ENCODE measurements at regions not wholly inside any gene's neighbourhood (a gene's known extent, or its start where the extent isn't known, plus 50 kb on each side); places are given as distances from the start of the nearest gene placed in this dataset.

GRCh38 chr1:194045416-194045815, 859.0 kb upstream of the B3GALT2 start:
- ChIA-PET RAD21 (ENCODE audit: unreplicated experiment) (no interaction called here), SMC1A (ENCODE audit: uncharacterized antibody, unreplicated experiment) (interaction anchor here (0.7 to 0.8 kb wide), 2 partner anchors 10 to 15 kb away, joined by 3 to 4 read pairs; no protein-coding TSS in a partner anchor)
- no TSS peak for BruUV-seq (replicated peaks)

More at GRCh38 chr1:194045416-194045815, 859.0 kb upstream of the B3GALT2 start:
- H3K79me2 ChIP-seq (ENCODE audit: control insufficient read depth, insufficient read depth, low read length), result no peaks in the 10 kb centered on the region
- DNase-seq (ENCODE audit: low read depth, low spot score), result no peak
- H3K36me3 ChIP-seq (ENCODE audit: control insufficient read depth in 2 of 2, insufficient read depth in 2 of 2, low read length in 1 of 2), result no peaks in the 10 kb centered on the region
- CTCF ChIA-PET, result no interaction called here
- H3K9me3 ChIP-seq (replicated peaks; ENCODE audit: control insufficient read depth, insufficient read depth, low read length), result no peaks in the 10 kb centered on the region
- no peaks in the 10 kb centered on the region for H3K27me3 ChIP-seq (replicated peaks in 1 of 2; ENCODE audit: control insufficient read depth in 2 of 2, insufficient read depth in 2 of 2, low read length in 1 of 2)
- intact Hi-C loops (cut with micrococcal nuclease; ENCODE audit: unreplicated experiment) (no loop called here), in situ Hi-C loops (cut with MboI) (no loop called here)
- H4K20me1 ChIP-seq (ENCODE audit: control insufficient read depth, insufficient read depth), result no peaks in the 10 kb centered on the region
- no peak for FAIRE-seq
- no peaks in the 10 kb centered on the region for H3K4me1 ChIP-seq (ENCODE audit: control insufficient read depth, insufficient read depth, low read length)
- no peak overlapping the region for H3K27ac ChIP-seq (ENCODE audit: control insufficient read depth, insufficient read depth)
- POLR2A ChIA-PET, result no interaction called here
- H3K9ac ChIP-seq (ENCODE audit: control insufficient read depth, insufficient read depth, low read length), result no peak overlapping the region
- no peak overlapping the region for H2AFZ ChIP-seq (ENCODE audit: control insufficient read depth, low read depth, low read length)
- 15% methylated on average over 2 of the region's 2 CpGs for WGBS (ENCODE audit: insufficient coverage, insufficient replicate concordance, low lambda C conversion rate, missing lambda C conversion rate)
- no peak overlapping the region for H3K4me3 ChIP-seq
- TF ChIP-seq FOS (IDR thresholded peaks at IDR 0.05; ENCODE audit: borderline replicate concordance, extremely low read depth, insufficient read length) (no peak), SREBF1 (IDR thresholded peaks at IDR 0.05; ENCODE audit: low read length) (no peak), CBFB (IDR thresholded peaks at IDR 0.05; ENCODE audit: low read depth) (no peak), BACH1 (IDR thresholded peaks at IDR 0.05; ENCODE audit: borderline replicate concordance) (no peak), TCF12 (IDR thresholded peaks at IDR 0.05; ENCODE audit: low read depth, low read length) (no peak), SKIL (IDR thresholded peaks at IDR 0.05; ENCODE audit: low read depth, poor library complexity, severe bottlenecking) (no peak), BCL3 (IDR thresholded peaks at IDR 0.05; ENCODE audit: borderline replicate concordance, insufficient read depth, low read depth, low read length, poor library complexity, severe bottlenecking) (no peak), YY1 (IDR thresholded peaks at IDR 0.05; ENCODE audit: low read depth, low read length) (no peak), CHD2 (IDR thresholded peaks at IDR 0.05; ENCODE audit: borderline replicate concordance, low read depth, low read length) (no peak), MEF2B (IDR thresholded peaks at IDR 0.05; ENCODE audit: partially characterized antibody, poor library complexity, severe bottlenecking) (no peak), CUX1 (IDR thresholded peaks at IDR 0.05; ENCODE audit: insufficient replicate concordance, low read depth, low read length) (no peak), ZNF24 (IDR thresholded peaks at IDR 0.05) (no peak), CEBPB (IDR thresholded peaks at IDR 0.05; ENCODE audit: borderline replicate concordance in 1 of 2, low read depth in 2 of 2, low read length in 2 of 2) (no peak), MEF2A (IDR thresholded peaks at IDR 0.05; ENCODE audit: insufficient read depth, low read depth, low read length) (no peak), CHD1 (IDR thresholded peaks at IDR 0.05; ENCODE audit: low read depth, low read length) (no peak), SMARCA5 (IDR thresholded peaks at IDR 0.05) (no peak), ZNF217 (IDR thresholded peaks at IDR 0.05) (no peak)
- no peak overlapping the region for H3K4me2 ChIP-seq (ENCODE audit: control insufficient read depth, insufficient read depth)
- ATAC-seq, result no peak
